Parathyroid adenoma (tissue), 2 donors: ENCODE measurements at regions not wholly inside any gene's neighbourhood (a gene's known extent, or its start where the extent isn't known, plus 50 kb on each side); places are given as distances from the start of the nearest gene placed in this dataset.

ENCODE experiments used
- H2AFZ ChIP-seq: fragments of 300-600 bp; sonication (generic); one replicate; pipeline ENCODE4 v1.7.0; 2017; ENCODE audit warnings: antibody characterized with exemption, mild to moderate bottlenecking
- H3K27ac ChIP-seq: fragments of 300-600 bp; sonication (generic); one replicate; pipeline ENCODE4 v1.7.0; 2017
- H3K27me3 ChIP-seq: fragments of 300-600 bp; sonication (generic); one replicate; pipeline ENCODE4 v1.7.0; 2017; ENCODE audit warnings: low read length; ENCODE audit not compliant: control insufficient read depth, insufficient read depth
- H3K36me3 ChIP-seq: fragments of 300-600 bp; sonication (generic); one replicate; pipeline ENCODE4 v1.7.0; 2017; ENCODE audit warnings: low read length; ENCODE audit not compliant: control insufficient read depth, insufficient read depth
- H3K4me1 ChIP-seq: fragments of 300-600 bp; sonication (generic); one replicate; pipeline ENCODE4 v1.7.0; 2017; ENCODE audit warnings: control low read depth
- H3K4me2 ChIP-seq: fragments of 300-600 bp; sonication (generic); one replicate; pipeline ENCODE4 v1.7.0; 2017; ENCODE audit warnings: low read length
- H3K4me3 ChIP-seq: fragments of 300-600 bp; sonication (generic); one replicate; pipeline ENCODE4 v1.7.0; 2017; ENCODE audit warnings: low read depth, low read length
- H3K79me2 ChIP-seq: fragments of 300-600 bp; sonication (generic); one replicate; pipeline ENCODE4 v1.7.0; 2017; ENCODE audit warnings: control low read depth
- H3K9ac ChIP-seq: fragments of 300-600 bp; sonication (generic); one replicate; pipeline ENCODE4 v1.7.0; 2017; ENCODE audit warnings: mild to moderate bottlenecking
- H3K9me3 ChIP-seq: fragments of 300-600 bp; sonication (generic); one replicate; pipeline ENCODE4 v1.7.0; 2017; ENCODE audit warnings: low read length; ENCODE audit not compliant: control insufficient read depth
- TF ChIP-seq, protein P1 (sequence below): fragments of 300-600 bp; sonication (generic); IDR thresholded peaks from one replicate; pipeline ENCODE4 v1.7.0; 2017; ENCODE audit warnings: antibody characterized with exemption, mild to moderate bottlenecking
- donor health status: primary hyperparathyroidism.

DNA sequence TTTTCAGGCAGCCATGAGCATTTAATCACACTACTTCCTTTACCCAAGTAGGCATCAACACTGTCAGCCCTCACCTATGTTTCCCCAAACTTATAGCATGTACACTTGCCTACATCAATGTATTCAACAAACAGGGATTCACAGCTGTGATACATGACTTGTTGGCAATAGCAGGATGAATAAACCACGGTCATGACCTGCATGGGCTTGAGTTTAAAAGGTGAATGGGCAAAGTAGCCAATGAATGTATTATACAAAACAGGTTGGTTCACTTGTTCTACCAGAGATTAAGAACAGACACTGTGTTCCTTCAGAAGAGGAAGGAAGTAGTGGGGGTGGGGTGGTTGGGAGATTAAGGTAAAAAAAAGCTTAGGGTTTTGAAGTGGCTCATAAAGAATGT is 861.9 kb upstream of the SEMA6D start:
- no peaks in the 10 kb centered on the region for H3K36me3 ChIP-seq
- no peak overlapping the region for H2AFZ ChIP-seq
- H3K4me2 ChIP-seq = no peak overlapping the region
- H3K27me3 ChIP-seq = no peaks in the 10 kb centered on the region
- H3K4me1 ChIP-seq = no peaks in the 10 kb centered on the region
- no peak overlapping the region for H3K9ac ChIP-seq
- H3K9me3 ChIP-seq = no peaks in the 10 kb centered on the region
- TF ChIP-seq, protein P1, sequence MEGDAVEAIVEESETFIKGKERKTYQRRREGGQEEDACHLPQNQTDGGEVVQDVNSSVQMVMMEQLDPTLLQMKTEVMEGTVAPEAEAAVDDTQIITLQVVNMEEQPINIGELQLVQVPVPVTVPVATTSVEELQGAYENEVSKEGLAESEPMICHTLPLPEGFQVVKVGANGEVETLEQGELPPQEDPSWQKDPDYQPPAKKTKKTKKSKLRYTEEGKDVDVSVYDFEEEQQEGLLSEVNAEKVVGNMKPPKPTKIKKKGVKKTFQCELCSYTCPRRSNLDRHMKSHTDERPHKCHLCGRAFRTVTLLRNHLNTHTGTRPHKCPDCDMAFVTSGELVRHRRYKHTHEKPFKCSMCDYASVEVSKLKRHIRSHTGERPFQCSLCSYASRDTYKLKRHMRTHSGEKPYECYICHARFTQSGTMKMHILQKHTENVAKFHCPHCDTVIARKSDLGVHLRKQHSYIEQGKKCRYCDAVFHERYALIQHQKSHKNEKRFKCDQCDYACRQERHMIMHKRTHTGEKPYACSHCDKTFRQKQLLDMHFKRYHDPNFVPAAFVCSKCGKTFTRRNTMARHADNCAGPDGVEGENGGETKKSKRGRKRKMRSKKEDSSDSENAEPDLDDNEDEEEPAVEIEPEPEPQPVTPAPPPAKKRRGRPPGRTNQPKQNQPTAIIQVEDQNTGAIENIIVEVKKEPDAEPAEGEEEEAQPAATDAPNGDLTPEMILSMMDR = no peak
- no peak overlapping the region for H3K4me3 ChIP-seq
- no peak overlapping the region for H3K27ac ChIP-seq
- H3K79me2 ChIP-seq = no peaks in the 10 kb centered on the region

DNA sequence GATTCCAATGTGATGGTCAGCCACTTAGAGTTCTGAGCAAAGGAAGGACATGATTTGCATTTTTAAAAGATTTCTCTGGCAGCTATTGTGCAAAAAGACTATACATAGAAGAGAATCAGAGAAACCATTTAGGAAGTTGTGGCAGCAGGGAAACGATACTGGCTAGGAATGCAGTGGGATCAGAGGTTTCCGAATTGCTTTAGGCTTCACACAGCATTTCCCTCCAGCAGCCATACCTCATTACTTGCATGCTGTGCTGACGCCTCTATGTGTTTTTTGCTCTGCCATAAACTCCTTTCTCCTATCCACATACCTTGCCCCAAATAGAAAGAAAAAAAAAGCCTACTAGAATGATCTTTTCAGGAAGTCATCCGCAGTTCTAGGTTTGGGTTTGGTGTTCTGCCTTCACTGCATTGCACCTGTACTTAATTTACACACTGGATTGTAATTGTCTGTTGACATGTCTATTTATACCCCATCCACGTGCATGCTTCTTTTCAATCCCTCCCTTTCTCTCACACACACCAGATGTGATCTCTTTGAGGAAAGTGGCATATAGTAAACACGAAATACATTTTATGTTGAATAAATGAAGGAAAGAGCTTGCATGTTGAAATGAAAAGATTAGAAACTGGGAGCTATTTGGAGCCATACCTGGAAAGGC is 860.3 kb upstream of the SEMA6D start:
- H3K27me3 ChIP-seq = no peaks in the 10 kb centered on the region
- H3K27ac ChIP-seq = no peak overlapping the region
- no peak overlapping the region for H3K4me2 ChIP-seq
- H2AFZ ChIP-seq = no peak overlapping the region
- TF ChIP-seq, protein P1 = no peak
- H3K9ac ChIP-seq = no peak overlapping the region
- H3K4me3 ChIP-seq = no peak overlapping the region
- no peaks in the 10 kb centered on the region for H3K79me2 ChIP-seq
- no peaks in the 10 kb centered on the region for H3K4me1 ChIP-seq
- no peaks in the 10 kb centered on the region for H3K9me3 ChIP-seq
- H3K36me3 ChIP-seq = no peaks in the 10 kb centered on the region

DNA sequence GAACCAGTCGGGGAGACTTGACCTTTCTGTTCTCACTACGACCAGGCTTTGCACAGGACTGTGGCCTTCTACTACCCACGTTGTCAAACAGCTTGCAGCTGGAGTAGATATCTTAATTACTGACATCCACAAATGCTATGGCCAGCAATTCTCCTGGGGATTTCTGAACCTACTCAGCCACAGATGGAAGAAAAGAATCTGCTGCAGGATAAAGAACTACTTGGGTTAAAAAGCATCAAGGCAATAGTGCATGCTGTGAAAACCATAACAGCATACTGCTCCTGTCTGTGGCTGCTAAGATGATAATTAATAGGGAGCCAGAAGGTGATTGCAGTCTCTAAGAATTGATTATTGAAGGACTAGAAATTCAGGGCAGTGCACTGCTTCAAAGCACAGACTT is 859.2 kb upstream of the SEMA6D start:
- TF ChIP-seq, protein P1 = no peak
- no peaks in the 10 kb centered on the region for H3K36me3 ChIP-seq
- H3K4me3 ChIP-seq = no peak overlapping the region
- no peak overlapping the region for H3K27ac ChIP-seq
- H3K9ac ChIP-seq = no peak overlapping the region
- no peaks in the 10 kb centered on the region for H3K4me1 ChIP-seq
- no peak overlapping the region for H3K4me2 ChIP-seq
- H2AFZ ChIP-seq = no peak overlapping the region
- H3K27me3 ChIP-seq = no peaks in the 10 kb centered on the region
- no peaks in the 10 kb centered on the region for H3K9me3 ChIP-seq
- no peaks in the 10 kb centered on the region for H3K79me2 ChIP-seq

DNA sequence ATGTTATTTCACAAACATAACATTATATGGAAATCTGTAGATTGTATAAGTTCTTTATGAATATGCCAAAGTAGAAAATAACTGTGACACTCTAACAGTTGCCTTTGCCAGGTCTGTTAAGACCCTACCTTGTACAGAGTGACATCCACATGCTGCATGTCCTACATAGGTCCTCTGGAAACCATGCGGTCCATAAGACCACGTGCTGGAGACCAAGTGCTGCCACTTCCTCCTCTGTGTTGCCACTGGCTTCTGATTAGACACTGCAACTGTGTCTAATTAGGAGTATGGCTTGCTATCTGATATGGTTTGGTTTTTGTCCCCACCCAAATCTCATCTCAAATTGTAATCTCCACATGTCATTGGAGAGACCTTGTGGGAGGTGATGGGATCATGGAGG is 855.5 kb upstream of the SEMA6D start:
- Histone ChIP-seq H3K9me3 (no peaks in the 10 kb centered on the region), H3K4me2 (no peak overlapping the region), H3K36me3 (no peaks in the 10 kb centered on the region), H3K27ac (no peak overlapping the region), H3K4me1 (no peaks in the 10 kb centered on the region), H3K9ac (no peak overlapping the region), H3K27me3 (no peaks in the 10 kb centered on the region), H2AFZ (no peak overlapping the region), H3K4me3 (no peak overlapping the region), H3K79me2 (no peaks in the 10 kb centered on the region)
- TF ChIP-seq, protein P1 = no peak

DNA sequence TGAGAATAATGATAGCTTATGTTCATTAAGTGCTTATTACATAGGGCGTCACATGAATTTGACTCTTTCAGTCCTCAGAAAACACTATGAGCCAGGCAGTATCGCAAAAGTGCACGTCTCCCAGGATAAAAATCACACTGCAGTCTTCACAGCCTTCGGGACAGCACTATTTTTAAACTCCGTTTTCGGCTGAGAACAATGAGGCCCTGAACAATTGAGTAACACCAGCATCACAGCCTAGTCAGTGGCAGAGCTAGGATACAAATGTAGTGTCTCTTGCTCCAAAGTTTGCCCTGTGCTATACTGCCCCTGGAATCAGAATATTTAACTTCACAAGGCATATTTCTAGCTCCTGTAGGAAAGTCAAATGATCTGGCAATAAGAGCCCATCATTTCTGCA is 852.1 kb upstream of the SEMA6D start:
- H3K27me3 ChIP-seq = no peaks in the 10 kb centered on the region
- no peaks in the 10 kb centered on the region for H3K79me2 ChIP-seq
- no peak overlapping the region for H3K4me3 ChIP-seq
- no peak overlapping the region for H3K4me2 ChIP-seq
- H3K9me3 ChIP-seq = no peaks in the 10 kb centered on the region
- no peaks in the 10 kb centered on the region for H3K4me1 ChIP-seq
- H3K27ac ChIP-seq = no peak overlapping the region
- TF ChIP-seq, protein P1 = no peak
- no peak overlapping the region for H3K9ac ChIP-seq
- no peak overlapping the region for H2AFZ ChIP-seq
- no peaks in the 10 kb centered on the region for H3K36me3 ChIP-seq
